Loucy (cell line): ENCODE measurements at regions not wholly inside any gene's neighbourhood (a gene's known extent, or its start where the extent isn't known, plus 50 kb on each side); places are given as distances from the start of the nearest gene placed in this dataset.
"Not testable (repeated sequence)": the region's sequence is repeated elsewhere in the genome, so short reads cannot be mapped to it uniquely, and the experiment has no call there.

Source experiments
- H2AFZ ChIP-seq: fragments of 200-600 bp; sonication (generic); 2 replicates; pipeline ENCODE4 v1.6.0; 2016; ENCODE audit warnings: antibody characterized with exemption, mild to moderate bottlenecking, low read length, moderate library complexity
- H3F3A ChIP-seq: fragments of 200-600 bp; 2 replicates; pipeline ENCODE4 v1.6.0; 2016; ENCODE audit warnings: antibody characterized with exemption, low read depth, mild to moderate bottlenecking
- H3K27me3 ChIP-seq: fragments of 200-600 bp; sonication (generic); 2 replicates; pipeline ENCODE4 v1.6.1; 2014; ENCODE audit warnings: low read length, mild to moderate bottlenecking; ENCODE audit not compliant: insufficient read depth, poor library complexity, severe bottlenecking
- H3K36me3 ChIP-seq: fragments of 200-600 bp; sonication (generic); 2 replicates; pipeline ENCODE4 v1.6.1; 2016; ENCODE audit warnings: low read length; ENCODE audit not compliant: insufficient read depth
- H3K4me1 ChIP-seq: fragments of 200-600 bp; sonication (generic); 2 replicates; pipeline ENCODE4 v1.5.1; 2014; ENCODE audit warnings: low read length, mild to moderate bottlenecking; ENCODE audit not compliant: insufficient read depth, poor library complexity, severe bottlenecking
- H3K4me2 ChIP-seq: fragments of 200-600 bp; sonication (generic); 2 replicates; pipeline ENCODE4 v1.6.0; 2014; ENCODE audit warnings: antibody characterized with exemption, low read length, low read depth, mild to moderate bottlenecking; ENCODE audit not compliant: poor library complexity, severe bottlenecking
- H3K4me3 ChIP-seq: fragments of 200-600 bp; sonication (generic); 2 replicates; pipeline ENCODE4 v1.5.1; 2014; ENCODE audit warnings: low read length, mild to moderate bottlenecking, mixed read lengths; ENCODE audit not compliant: poor library complexity, severe bottlenecking
- H3K79me2 ChIP-seq: fragments of 200-600 bp; sonication (generic); 2 replicates; pipeline ENCODE4 v1.6.1; 2014; ENCODE audit warnings: low read length; ENCODE audit not compliant: insufficient read depth
- H3K9ac ChIP-seq: fragments of 200-600 bp; sonication (generic); 2 replicates; pipeline ENCODE4 v1.6.0; 2014; ENCODE audit warnings: mild to moderate bottlenecking, low read depth, low read length, moderate library complexity; ENCODE audit not compliant: poor library complexity, severe bottlenecking
- H3K9me2 ChIP-seq: fragments of 200-600 bp; sonication (generic); replicated peaks from 2 replicates; pipeline ENCODE4 v1.6.1; 2016; ENCODE audit warnings: low read depth, low read length, mixed read lengths
- H3K9me3 ChIP-seq: fragments of 200-600 bp; sonication (generic); 2 replicates; pipeline ENCODE4 v1.6.1; 2014; ENCODE audit warnings: mild to moderate bottlenecking, antibody characterized with exemption, low read length, low read depth; ENCODE audit not compliant: insufficient read depth
- H4K20me1 ChIP-seq: fragments of 200-600 bp; sonication (generic); 2 replicates; pipeline ENCODE4 v1.6.0; 2014; ENCODE audit warnings: antibody characterized with exemption, low read length, mild to moderate bottlenecking; ENCODE audit not compliant: insufficient read depth, poor library complexity, severe bottlenecking
- EZH2phosphoT487 ChIP-seq: fragments of 200-600 bp; IDR thresholded peaks from 2 replicates; pipeline ENCODE4 v1.6.1; 2018; ENCODE audit warnings: antibody characterized with exemption, mild to moderate bottlenecking, moderate library complexity, borderline replicate concordance
- TF ChIP-seq, protein P1 (sequence below): fragments of 200-600 bp; sonication (generic); conservative IDR thresholded peaks from 2 replicates; pipeline ENCODE4 v1.5.1; 2014; ENCODE audit warnings: mild to moderate bottlenecking, antibody characterized with exemption, low read length

DNA sequence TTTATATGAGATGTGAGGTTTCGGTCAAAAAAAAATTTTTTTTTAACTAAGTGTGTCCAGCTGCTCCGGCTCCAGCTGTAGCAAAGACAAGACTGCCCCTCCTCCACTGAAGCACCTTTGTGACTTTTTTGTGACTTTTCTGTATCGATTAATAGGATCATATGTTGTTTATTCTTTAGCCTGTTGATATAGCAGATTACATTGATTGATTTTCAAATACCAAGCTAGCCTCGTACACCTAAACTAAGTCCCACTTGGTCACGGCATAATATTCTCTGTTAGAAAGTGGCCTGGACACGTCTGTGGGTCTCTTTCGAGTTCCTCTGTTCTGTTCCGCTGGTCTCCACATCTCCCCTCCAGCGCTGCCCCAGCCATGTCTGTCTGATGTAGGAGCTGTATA lies 126.8 kb downstream of the IGLL1 start:
- no peak overlapping the region for H3K4me2 ChIP-seq
- H3K4me1 ChIP-seq: peaks cover 27% of the 10 kb centered on the region
- H3K9me2 ChIP-seq: no peaks in the 10 kb centered on the region
- no peaks in the 10 kb centered on the region for H3F3A ChIP-seq
- no peak overlapping the region for H3K4me3 ChIP-seq
- H3K27me3 ChIP-seq: no peaks in the 10 kb centered on the region
- H2AFZ ChIP-seq: no peak overlapping the region
- TF ChIP-seq, protein P1, sequence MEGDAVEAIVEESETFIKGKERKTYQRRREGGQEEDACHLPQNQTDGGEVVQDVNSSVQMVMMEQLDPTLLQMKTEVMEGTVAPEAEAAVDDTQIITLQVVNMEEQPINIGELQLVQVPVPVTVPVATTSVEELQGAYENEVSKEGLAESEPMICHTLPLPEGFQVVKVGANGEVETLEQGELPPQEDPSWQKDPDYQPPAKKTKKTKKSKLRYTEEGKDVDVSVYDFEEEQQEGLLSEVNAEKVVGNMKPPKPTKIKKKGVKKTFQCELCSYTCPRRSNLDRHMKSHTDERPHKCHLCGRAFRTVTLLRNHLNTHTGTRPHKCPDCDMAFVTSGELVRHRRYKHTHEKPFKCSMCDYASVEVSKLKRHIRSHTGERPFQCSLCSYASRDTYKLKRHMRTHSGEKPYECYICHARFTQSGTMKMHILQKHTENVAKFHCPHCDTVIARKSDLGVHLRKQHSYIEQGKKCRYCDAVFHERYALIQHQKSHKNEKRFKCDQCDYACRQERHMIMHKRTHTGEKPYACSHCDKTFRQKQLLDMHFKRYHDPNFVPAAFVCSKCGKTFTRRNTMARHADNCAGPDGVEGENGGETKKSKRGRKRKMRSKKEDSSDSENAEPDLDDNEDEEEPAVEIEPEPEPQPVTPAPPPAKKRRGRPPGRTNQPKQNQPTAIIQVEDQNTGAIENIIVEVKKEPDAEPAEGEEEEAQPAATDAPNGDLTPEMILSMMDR: no peak
- TF ChIP-seq EZH2phosphoT487: no peak
- no peaks in the 10 kb centered on the region for H3K9me3 ChIP-seq
- no peak overlapping the region for H3K9ac ChIP-seq
- H3K36me3 ChIP-seq: no peaks in the 10 kb centered on the region
- H3K79me2 ChIP-seq: peaks cover 13% of the 10 kb centered on the region
- H4K20me1 ChIP-seq: no peaks in the 10 kb centered on the region

DNA sequence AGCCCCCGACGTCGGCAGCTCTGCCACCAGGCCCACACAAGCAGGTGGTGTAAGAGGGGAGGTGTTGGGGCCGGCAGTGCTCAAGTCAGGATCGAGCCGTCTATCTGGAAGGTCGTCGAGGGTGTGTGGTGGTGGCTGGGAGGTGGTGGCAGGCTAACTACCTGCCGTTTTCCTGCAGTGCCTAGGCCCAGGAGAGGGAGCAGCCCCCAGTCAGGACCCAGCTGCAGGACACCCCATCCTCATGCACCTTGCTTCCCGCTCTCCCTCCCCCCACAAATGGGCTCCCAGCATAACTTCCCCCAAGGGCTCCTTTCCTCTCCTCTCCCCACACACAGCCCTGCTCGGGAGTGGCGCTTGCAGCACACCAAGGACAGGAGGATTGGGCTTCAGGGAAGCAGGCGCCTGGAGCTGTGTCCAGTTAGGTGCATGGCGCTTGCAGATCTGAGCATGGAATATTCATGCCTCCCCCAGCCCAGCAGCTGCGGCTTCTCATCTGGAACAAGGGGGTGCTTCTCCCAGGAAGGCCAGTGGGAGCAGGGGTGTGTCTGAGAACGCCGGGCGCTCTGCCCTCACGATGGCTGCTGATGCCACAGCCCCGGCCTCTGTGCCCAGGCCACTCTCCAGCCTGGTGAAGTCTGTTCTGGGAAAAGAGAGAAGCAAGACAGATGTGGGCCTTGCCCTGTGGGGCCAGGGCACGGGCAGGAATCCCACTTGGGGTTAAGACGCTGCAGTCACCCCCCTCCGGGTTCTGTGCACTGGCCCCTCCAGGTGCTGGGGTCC lies 127.7 kb downstream of the IGLL1 start:
- TF ChIP-seq, protein P1: no peak
- no peak for TF ChIP-seq EZH2phosphoT487
- Histone ChIP-seq H2AFZ (no peak overlapping the region), H3K4me3 (no peak overlapping the region), H3K79me2 (peaks cover 4% of the 10 kb centered on the region; the same call in 1 of the 2 replicates), H3K4me2 (no peak overlapping the region), H3K36me3 (no peaks in the 10 kb centered on the region), H3K4me1 (peaks cover 18% of the 10 kb centered on the region), H3K27me3 (no peaks in the 10 kb centered on the region), H4K20me1 (no peaks in the 10 kb centered on the region), H3K9me2 (no peaks in the 10 kb centered on the region), H3K9ac (no peak overlapping the region), H3K9me3 (no peaks in the 10 kb centered on the region), H3F3A (no peaks in the 10 kb centered on the region)

DNA sequence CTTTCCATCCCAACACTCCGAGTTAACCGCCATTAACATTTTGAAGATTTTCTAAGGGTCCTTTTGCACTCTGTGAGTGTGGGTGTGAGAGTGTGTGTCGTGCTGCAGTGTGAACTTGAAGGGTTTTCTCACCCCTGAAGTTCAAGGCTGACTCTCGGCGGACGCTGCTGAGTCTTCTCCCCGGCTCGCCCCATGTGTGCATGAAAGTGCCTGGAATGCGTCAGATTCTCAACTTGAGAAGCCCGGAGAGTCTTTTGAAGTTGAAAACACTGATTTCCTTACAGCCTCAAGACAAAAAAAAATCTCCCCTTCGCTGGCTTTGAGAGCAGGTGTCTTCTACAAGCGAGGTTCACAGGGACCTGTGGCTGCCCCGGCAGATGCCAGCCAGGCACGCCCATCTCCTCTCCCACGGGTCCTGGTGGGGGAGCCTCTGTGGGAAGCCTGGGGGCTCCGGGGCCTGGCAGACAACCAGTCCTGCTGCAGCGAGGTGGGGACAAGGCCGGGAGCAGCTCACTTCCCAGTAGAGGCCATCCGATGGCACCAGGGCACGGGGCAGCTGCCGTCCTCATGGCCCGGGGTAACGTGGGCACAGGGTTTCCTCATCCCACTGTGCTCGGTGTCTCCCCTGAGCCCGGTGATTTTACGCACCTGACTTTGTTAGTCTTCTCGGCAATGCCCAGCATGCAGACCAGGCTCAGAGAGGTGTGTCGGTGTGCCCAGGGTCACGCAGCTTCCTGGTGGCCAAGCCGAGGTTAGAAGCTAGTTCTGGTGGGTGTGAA lies 128.4 kb downstream of the IGLL1 start:
- peaks cover 10% of the 10 kb centered on the region for H3K4me1 ChIP-seq
- H3K9me3 ChIP-seq, H2AFZ ChIP-seq, H3K9ac ChIP-seq, H3K36me3 ChIP-seq, H3K4me3 ChIP-seq, H3K27me3 ChIP-seq, H3K79me2 ChIP-seq, H4K20me1 ChIP-seq, H3K9me2 ChIP-seq, H3F3A ChIP-seq, H3K4me2 ChIP-seq: not testable (repeated sequence)

DNA sequence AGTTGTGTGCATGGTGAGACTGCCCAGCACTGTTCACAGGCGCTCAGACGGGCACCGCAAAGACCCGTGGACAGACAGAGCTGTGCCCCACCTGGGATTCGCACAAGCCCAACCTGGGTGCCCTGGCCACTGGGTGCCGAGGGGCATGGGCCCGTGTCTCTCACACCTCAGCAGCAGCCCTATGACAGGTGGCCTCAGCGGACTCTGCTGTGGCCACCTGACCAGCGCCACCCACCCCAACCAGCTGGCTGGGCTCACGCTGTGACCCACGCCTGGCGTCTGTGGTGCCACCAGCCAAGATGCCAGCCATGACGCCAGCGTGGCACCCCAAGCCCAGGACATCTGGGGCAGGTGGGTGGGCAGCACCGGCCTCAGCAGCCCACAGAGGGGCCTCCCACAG lies 129.3 kb downstream of the IGLL1 start:
- H3K4me3 ChIP-seq, H3K9me3 ChIP-seq, H3K4me2 ChIP-seq, H3K9ac ChIP-seq, H3K36me3 ChIP-seq, H2AFZ ChIP-seq, H3K4me1 ChIP-seq, H4K20me1 ChIP-seq, H3K9me2 ChIP-seq, H3K27me3 ChIP-seq, H3K79me2 ChIP-seq, H3F3A ChIP-seq: not testable (repeated sequence)
